GM06990 (cell line): ENCODE measurements at regions not wholly inside any gene's neighbourhood (a gene's known extent, or its start where the extent isn't known, plus 50 kb on each side); places are given as distances from the start of the nearest gene placed in this dataset.

ENCODE experiments used
- DNase-seq: peaks from one replicate; pipeline ENCODE4 v3.0.0-alpha.2; 2011; ENCODE audit not compliant: insufficient read length; ENCODE audit errors: extremely low read depth
- H3K27me3 ChIP-seq: replicated peaks from 2 replicates; pipeline ENCODE4 v1.6.0; 2011; ENCODE audit warnings: low read length; ENCODE audit not compliant: control insufficient read depth, insufficient read depth
- H3K36me3 ChIP-seq: 2 replicates; pipeline ENCODE4 v1.5.1; 2011; ENCODE audit warnings: low read length; ENCODE audit not compliant: control insufficient read depth, insufficient read depth
- H3K4me3 ChIP-seq: replicated peaks from 2 replicates; pipeline ENCODE4 v1.5.1; 2011; ENCODE audit warnings: low read depth, mild to moderate bottlenecking, control low read depth, low read length
- TF ChIP-seq, protein P1 (sequence below): IDR thresholded peaks from 2 replicates; pipeline ENCODE4 v1.5.1; 2011; ENCODE audit warnings: low read length, control low read depth, mild to moderate bottlenecking, inconsistent platforms; ENCODE audit not compliant: insufficient read depth, poor library complexity, severe bottlenecking

DNA sequence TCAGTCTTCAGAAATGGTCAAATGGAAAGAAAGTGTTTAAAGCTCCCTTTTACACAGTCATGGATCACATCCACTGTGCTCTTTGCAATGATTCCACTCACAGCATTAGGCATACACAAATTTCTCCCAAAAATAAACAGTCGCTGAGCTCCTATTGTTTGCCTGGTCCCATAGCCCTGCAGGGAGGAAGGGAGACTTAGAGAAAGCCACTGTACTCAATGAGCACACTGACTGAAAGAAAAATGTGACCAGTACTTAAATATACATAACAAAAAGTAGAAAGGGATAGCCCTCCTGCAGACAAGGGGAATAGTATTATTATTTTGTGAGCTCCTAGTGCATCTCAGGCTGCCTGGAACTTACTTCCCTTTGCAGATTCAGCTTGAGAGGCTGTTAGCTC, 853.2 kb downstream of the GRID1 start:
- TF ChIP-seq, protein P1, sequence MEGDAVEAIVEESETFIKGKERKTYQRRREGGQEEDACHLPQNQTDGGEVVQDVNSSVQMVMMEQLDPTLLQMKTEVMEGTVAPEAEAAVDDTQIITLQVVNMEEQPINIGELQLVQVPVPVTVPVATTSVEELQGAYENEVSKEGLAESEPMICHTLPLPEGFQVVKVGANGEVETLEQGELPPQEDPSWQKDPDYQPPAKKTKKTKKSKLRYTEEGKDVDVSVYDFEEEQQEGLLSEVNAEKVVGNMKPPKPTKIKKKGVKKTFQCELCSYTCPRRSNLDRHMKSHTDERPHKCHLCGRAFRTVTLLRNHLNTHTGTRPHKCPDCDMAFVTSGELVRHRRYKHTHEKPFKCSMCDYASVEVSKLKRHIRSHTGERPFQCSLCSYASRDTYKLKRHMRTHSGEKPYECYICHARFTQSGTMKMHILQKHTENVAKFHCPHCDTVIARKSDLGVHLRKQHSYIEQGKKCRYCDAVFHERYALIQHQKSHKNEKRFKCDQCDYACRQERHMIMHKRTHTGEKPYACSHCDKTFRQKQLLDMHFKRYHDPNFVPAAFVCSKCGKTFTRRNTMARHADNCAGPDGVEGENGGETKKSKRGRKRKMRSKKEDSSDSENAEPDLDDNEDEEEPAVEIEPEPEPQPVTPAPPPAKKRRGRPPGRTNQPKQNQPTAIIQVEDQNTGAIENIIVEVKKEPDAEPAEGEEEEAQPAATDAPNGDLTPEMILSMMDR: no peak
- Histone ChIP-seq H3K4me3 (no peak overlapping the region), H3K27me3 (no peaks in the 10 kb centered on the region; the same call in none of the 2 replicates), H3K36me3 (no peaks in the 10 kb centered on the region)
- no peak for DNase-seq

DNA sequence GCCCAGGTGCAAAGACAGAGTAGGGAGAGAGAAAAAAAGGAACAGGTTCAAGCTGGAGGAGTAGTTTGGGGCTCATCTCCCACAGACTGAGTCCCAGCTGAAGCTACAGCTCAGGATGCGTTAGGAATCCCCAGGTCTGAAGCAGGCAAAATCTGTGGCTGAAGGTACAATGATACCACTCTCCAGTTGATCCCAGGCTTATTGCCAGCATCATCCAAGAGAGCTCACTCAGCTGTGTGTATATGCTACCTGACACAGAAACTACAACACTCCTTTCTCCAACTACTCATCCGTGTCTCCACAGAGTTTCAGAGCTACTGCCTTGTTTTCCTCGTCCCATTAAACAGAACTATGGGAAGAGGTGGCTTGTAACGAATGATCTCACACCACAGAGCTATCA, 851.3 kb downstream of the GRID1 start:
- Histone ChIP-seq H3K36me3 (no peaks in the 10 kb centered on the region), H3K4me3 (no peak overlapping the region), H3K27me3 (no peaks in the 10 kb centered on the region; the same call in none of the 2 replicates)
- DNase-seq: no peak
- TF ChIP-seq, protein P1: no peak

DNA sequence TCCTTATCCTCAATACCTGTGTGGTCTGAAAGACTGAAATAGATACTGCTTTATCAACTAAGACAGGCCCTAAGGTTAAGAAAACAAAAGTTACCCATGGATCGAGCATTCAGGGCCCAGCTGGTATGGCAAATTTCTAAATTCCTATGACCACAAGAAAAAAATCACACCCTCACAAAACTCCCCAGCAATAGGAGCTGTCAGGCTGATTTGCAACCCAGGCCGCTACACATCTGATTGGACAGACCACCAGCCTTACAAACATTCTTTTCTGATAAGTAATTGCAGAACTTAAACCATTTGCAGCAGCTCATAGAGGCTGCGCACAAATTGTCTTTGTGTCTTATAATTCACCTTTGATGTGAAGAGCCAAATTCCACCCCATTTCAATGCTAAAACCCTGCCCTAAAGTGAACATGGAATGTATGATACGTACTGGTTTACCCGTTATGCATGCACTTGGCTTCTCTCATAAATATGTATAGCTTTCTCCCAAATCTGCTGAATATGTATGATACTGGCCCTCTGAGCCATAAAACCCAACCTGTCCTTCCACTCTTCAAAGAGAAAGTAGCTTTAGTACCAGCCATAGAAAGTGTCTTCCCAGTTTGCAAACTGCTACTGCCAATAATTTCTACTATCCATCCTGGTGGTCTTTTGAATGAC, 842.5 kb downstream of the GRID1 start:
- H3K4me3 ChIP-seq: no peak overlapping the region
- no peaks in the 10 kb centered on the region for H3K36me3 ChIP-seq
- no peak for DNase-seq
- H3K27me3 ChIP-seq: no peaks in the 10 kb centered on the region
- TF ChIP-seq, protein P1: no peak

DNA sequence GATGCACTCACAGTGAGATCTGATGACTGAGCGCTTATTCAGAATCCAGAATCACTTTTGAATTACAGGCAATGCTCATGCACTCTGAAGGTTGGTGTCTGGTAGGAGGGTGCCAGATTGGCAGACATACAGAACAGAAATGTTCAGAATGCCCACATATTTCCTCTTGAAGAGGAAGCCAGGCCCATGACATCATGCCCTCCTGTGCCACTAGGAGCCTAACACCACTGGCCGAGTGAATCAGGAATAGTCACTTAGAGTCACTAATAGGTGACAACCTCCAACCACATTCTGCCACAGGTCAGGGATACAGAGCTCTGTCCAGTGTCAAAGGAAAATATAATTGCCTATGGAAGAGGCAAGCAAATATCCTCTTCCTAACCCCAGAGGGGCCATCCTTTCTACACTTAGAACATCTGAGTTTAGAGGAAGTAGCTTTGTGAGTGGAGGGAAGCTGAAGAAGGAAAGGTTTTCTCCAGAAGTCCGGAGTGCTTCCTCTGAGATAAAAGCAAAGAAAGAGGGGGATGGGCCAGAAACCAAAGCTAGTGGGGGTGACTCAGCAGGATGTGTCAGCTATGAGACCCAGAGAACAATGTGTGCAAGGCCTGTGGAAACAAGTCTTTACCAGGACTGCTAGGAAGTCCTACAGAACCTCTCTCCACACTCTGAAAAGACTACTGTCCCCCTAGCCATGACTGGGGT, 838.8 kb downstream of the GRID1 start:
- TF ChIP-seq, protein P1: no peak
- no peak overlapping the region for H3K4me3 ChIP-seq
- no peaks in the 10 kb centered on the region for H3K27me3 ChIP-seq
- DNase-seq: no peak
- H3K36me3 ChIP-seq: no peaks in the 10 kb centered on the region

DNA sequence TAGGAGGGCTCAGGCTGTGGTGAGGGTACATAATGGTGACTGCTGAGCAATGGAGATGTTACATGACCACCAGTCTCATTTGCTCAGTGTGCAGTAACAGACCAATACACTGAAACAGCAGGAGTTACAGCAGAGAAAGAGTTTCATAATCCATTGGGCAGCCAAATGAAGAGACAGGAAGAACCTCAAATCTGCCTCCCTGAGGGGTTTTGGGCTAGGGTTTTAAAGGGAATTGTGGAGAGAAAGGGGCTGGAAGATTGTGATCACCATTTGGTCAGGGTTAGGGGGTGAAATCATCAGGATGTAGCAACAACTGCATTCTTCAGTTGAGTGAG, 838.3 kb downstream of the GRID1 start:
- Histone ChIP-seq H3K27me3 (no peaks in the 10 kb centered on the region), H3K36me3 (no peaks in the 10 kb centered on the region), H3K4me3 (no peak overlapping the region)
- DNase-seq: no peak
- TF ChIP-seq, protein P1: no peak
